ENCODE measurements at regions not wholly inside any gene's neighbourhood (a gene's known extent, or its start where the extent isn't known, plus 50 kb on each side); places are given as distances from the start of the nearest gene placed in this dataset.

GRCh38 chr1:5296557-5297179 is 642.3 kb downstream of the AJAP1 start:
- intact Hi-C loops (cut with DNase I; ENCODE audit: low total_unique reads), result no loop called here
- 59 to 68% methylated on average over 18 of the region's 18 CpGs for WGBS, 2 donors
- H3K4me3 ChIP-seq (ENCODE audit: low read depth, poor library complexity, severe bottlenecking), result no peak overlapping the region
- TF ChIP-seq CTCF (IDR thresholded peaks at IDR 0.05), result no peak
- no peak for TF ChIP-seq POLR2A (IDR thresholded peaks at IDR 0.05)
- DNase-seq (ENCODE audit: low spot score in 2 of 2), result peak in 1 of 2 donors; percentile 76

DNA sequence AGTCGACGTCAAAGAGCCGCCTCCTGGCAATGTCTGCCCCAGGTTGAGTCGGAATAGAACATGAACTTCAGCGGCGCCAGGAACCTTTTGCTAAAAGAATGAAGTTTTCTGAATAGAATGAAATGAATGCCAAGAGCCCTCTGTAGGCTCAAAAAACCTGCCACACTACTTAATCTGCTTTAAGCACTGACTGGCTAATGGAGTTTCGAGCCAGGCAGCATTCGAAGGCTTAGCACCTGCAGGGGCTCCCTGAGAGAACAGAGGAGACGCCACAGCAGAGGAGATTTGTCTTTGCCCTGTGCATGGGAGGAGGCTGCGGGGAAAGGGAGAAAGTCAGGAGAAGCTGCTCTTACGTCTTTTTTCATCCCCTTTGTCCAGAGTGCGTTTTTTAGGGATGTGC is 641.7 kb downstream of the AJAP1 start:
- TF ChIP-seq CTCF (IDR thresholded peaks at IDR 0.05) (no peak), POLR2A (IDR thresholded peaks at IDR 0.05) (no peak)
- WGBS, 2 donors, result 42 to 46% methylated on average over 12 of the region's 12 CpGs
- peak in 1 of 2 donors; percentile 45 for DNase-seq (ENCODE audit: low spot score in 2 of 2)
- no peak overlapping the region for H3K4me3 ChIP-seq (ENCODE audit: low read depth, poor library complexity, severe bottlenecking)
- intact Hi-C loops (cut with DNase I; ENCODE audit: low total_unique reads), result no loop called here

GRCh38 chr1:5291889-5292288 is 637.5 kb downstream of the AJAP1 start:
- DNase-seq (ENCODE audit: low spot score in 2 of 2), result no peak
- no peak for TF ChIP-seq CTCF (IDR thresholded peaks at IDR 0.05)
- TF ChIP-seq POLR2A (IDR thresholded peaks at IDR 0.05), result no peak
- WGBS, 2 donors, result 70 to 84% methylated on average over 6 of the region's 6 CpGs
- intact Hi-C loops (cut with DNase I; ENCODE audit: low total_unique reads), result no loop called here
- H3K4me3 ChIP-seq (ENCODE audit: low read depth, poor library complexity, severe bottlenecking), result no peak overlapping the region

- intact Hi-C loops (cut with DNase I; ENCODE audit: low total_unique reads), result no loop called here
- 40 to 42% methylated on average over 17 of the region's 17 CpGs for WGBS, 2 donors
- no peak for DNase-seq (ENCODE audit: low spot score in 2 of 2)
- TF ChIP-seq POLR2A (IDR thresholded peaks at IDR 0.05), result no peak
- no peak for TF ChIP-seq CTCF (IDR thresholded peaks at IDR 0.05)
- H3K4me3 ChIP-seq (ENCODE audit: low read depth, poor library complexity, severe bottlenecking), result no peak overlapping the region
Observed at GRCh38 chr1:5287178-5288150, 633.1 kb downstream of the AJAP1 start.

DNA sequence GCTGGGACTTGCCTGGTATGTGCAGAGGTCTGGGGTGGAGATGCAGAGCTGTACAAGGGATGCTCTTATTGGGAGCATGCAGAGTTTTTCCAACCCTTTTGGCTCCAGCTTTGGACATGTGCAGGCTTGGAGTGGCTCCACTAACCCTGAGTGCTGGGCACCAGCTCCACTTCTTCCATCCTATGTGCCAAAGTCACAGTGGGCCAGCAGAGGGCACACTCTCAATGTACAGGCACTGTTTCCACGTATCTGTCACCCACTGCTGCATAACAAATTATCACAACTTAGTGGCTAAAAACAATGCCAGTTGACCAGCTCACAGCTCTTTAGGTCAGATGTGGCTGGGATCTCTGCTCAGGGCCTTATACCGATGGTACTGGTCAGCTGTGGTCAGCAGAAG is 631.8 kb downstream of the AJAP1 start:
- H3K4me3 ChIP-seq (ENCODE audit: low read depth, poor library complexity, severe bottlenecking), result no peak overlapping the region
- intact Hi-C loops (cut with DNase I; ENCODE audit: low total_unique reads), result no loop called here
- TF ChIP-seq POLR2A (IDR thresholded peaks at IDR 0.05) (no peak), CTCF (IDR thresholded peaks at IDR 0.05) (no peak)
- DNase-seq (ENCODE audit: low spot score in 2 of 2), result no peak
- 33 to 76% methylated on average over 2 of the region's 2 CpGs for WGBS, 2 donors

All from lower leg skin (tissue), 4 donors.